Mucosa of rectum (tissue), 2 donors: ENCODE measurements at regions not wholly inside any gene's neighbourhood (a gene's known extent, or its start where the extent isn't known, plus 50 kb on each side); places are given as distances from the start of the nearest gene placed in this dataset.

ENCODE experiments used
- H3K27ac ChIP-seq, 2 donors: one replicate each; pipeline ENCODE4 v1.7.0; 2013; ENCODE audit warnings: inconsistent platforms in 2 of 2, low read depth in 2 of 2, low read length in 2 of 2
- H3K27me3 ChIP-seq, 2 donors: one replicate each; pipeline ENCODE4 v1.7.0; 2013; ENCODE audit warnings: low read length in 2 of 2; ENCODE audit not compliant: control insufficient read depth in 2 of 2, insufficient read depth in 2 of 2
- H3K36me3 ChIP-seq, 2 donors: one replicate each; pipeline ENCODE4 v1.7.0; 2013; ENCODE audit warnings: low read length in 2 of 2; ENCODE audit not compliant: control insufficient read depth in 2 of 2, insufficient read depth in 2 of 2
- H3K4me1 ChIP-seq, 2 donors: one replicate each; pipeline ENCODE4 v1.7.0; 2013; ENCODE audit warnings: low read length in 2 of 2, mild to moderate bottlenecking in 1 of 2; ENCODE audit not compliant: control insufficient read depth in 2 of 2, insufficient read depth in 2 of 2
- H3K4me3 ChIP-seq, 2 donors: one replicate each; pipeline ENCODE4 v1.7.0; 2013; ENCODE audit warnings: low read length in 2 of 2
- H3K9ac ChIP-seq, 2 donors: one replicate each; pipeline ENCODE4 v1.7.0; 2013; ENCODE audit warnings: low read length in 2 of 2, low read depth in 1 of 2, mild to moderate bottlenecking in 1 of 2
- H3K9me3 ChIP-seq, 2 donors: one replicate each; pipeline ENCODE4 v1.7.0; 2013; ENCODE audit warnings: low read length in 2 of 2; ENCODE audit not compliant: control insufficient read depth in 2 of 2
- donor health status: healthy.
- donor health status: Normal muscosa, but diverticular disease.

- Histone ChIP-seq H3K9me3 (no peaks in the 10 kb centered on the region), H3K27ac (no peak overlapping the region), H3K27me3 (no peaks in the 10 kb centered on the region), H3K36me3 (no peaks in the 10 kb centered on the region), H3K4me3 (no peak overlapping the region), H3K4me1 (peaks cover 7 to 11% of the 10 kb centered on the region in 2 donors), H3K9ac (no peak overlapping the region)
Measured at GRCh38 chr17:55959756-55960155, 193.5 kb upstream of the ANKFN1 start.

DNA sequence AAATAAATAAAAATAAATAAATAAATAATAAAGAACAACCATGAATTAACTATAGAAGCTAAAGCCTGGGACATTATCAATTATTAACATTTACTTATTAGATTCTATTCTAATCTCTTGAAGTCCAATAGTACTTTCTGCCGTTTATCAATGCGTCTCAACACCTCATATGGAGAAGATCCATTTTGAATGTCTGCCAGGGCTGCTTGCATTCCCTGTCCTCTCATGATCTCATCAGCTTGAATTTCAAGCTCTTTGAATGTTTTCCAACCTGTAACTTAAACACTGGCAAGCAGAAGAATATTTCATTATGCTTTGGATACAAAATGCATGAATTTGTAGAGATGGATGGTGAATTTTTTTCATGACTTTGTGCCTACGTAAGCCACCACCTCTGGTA lies 191.9 kb upstream of the ANKFN1 start:
- Histone ChIP-seq H3K27me3 (no peaks in the 10 kb centered on the region), H3K27ac (no peak overlapping the region), H3K36me3 (no peaks in the 10 kb centered on the region), H3K9ac (no peak overlapping the region), H3K4me1 (peaks cover 7 to 11% of the 10 kb centered on the region in 2 donors), H3K9me3 (no peaks in the 10 kb centered on the region), H3K4me3 (no peak overlapping the region)

- Histone ChIP-seq H3K36me3 (no peaks in the 10 kb centered on the region), H3K9me3 (no peaks in the 10 kb centered on the region), H3K4me1 (peaks cover 7 to 11% of the 10 kb centered on the region in 2 donors), H3K27me3 (no peaks in the 10 kb centered on the region), H3K27ac (peak overlapping the region; percentile 69), H3K9ac (no peak overlapping the region), H3K4me3 (no peak overlapping the region)
Measured at GRCh38 chr17:55962951-55963401, 190.3 kb upstream of the ANKFN1 start.

DNA sequence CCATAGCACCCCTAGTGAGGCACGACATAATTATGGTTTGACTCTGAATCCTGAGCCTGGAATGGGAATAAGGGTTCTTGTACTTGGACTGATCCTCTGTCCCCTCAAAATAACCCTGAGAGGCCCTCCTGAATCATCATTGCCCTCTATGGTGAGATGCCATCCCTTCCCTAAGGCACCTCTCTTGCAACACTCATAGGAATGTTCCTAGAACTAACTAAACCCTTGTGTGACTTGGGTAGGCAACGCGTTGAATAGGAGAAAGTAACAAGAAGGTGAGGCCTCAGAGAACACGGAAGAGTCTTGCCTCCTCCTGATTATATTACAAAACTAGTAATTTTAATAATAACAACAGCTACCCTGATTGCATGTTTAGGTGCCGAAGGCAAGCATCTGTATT lies 189.1 kb upstream of the ANKFN1 start:
- Histone ChIP-seq H3K9me3 (no peaks in the 10 kb centered on the region), H3K27me3 (no peaks in the 10 kb centered on the region), H3K9ac (no peak overlapping the region), H3K4me1 (peaks cover 7 to 11% of the 10 kb centered on the region in 2 donors), H3K36me3 (no peaks in the 10 kb centered on the region), H3K27ac (no peak overlapping the region), H3K4me3 (no peak overlapping the region)

DNA sequence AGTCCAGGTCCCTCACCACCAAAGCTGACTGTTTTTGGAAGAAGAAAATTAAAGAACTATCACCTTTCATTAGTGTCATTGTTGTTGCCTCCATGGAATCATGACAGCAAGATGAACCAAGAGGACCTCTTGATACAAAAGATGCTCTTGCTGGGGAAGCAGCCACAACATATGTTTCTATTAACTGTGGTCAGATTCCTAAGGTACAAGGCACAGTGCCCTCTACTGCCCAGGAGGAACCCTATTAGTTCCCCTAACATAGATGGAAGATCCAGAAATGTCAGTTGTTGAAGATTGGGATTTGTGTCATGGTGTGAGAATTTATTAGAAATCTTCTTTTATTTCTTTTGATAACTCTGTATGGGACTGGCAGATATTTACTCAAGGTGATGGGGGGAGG lies 188.2 kb upstream of the ANKFN1 start:
- Histone ChIP-seq H3K36me3 (no peaks in the 10 kb centered on the region), H3K4me3 (no peak overlapping the region), H3K27me3 (no peaks in the 10 kb centered on the region), H3K4me1 (peaks cover 7 to 11% of the 10 kb centered on the region in 2 donors), H3K27ac (no peak overlapping the region), H3K9me3 (no peaks in the 10 kb centered on the region), H3K9ac (no peak overlapping the region)

- no peak overlapping the region for H3K9ac ChIP-seq
Measured at GRCh38 chr17:55969562-55970324, 183.5 kb upstream of the ANKFN1 start.

DNA sequence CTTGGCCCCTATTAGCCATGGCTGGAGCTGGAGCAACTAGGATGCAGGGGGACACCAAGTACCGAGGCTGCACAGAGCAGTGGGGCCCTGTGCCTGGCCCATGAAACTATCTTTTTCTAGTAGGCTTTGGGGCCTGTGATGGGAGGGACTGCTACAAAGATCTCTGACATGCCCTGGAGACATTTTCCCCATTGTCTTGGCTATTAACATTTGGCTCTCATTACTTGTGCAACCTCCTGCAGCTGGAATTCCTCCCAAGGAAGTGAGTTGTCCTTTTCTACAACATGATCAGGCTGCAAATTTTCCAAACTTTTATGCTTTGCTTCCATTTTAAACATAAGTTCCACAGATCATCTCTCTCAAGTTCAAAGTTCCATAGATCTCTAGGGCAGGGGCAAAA lies 174.7 kb upstream of the ANKFN1 start:
- H3K27ac ChIP-seq = no peak overlapping the region
- no peaks in the 10 kb centered on the region for H3K4me1 ChIP-seq
- no peaks in the 10 kb centered on the region for H3K27me3 ChIP-seq
- no peaks in the 10 kb centered on the region for H3K9me3 ChIP-seq
- H3K4me3 ChIP-seq = no peak overlapping the region
- H3K9ac ChIP-seq = no peak overlapping the region
- no peaks in the 10 kb centered on the region for H3K36me3 ChIP-seq

More at GRCh38 chr17:55969562-55970324, 183.5 kb upstream of the ANKFN1 start:
- no peaks in the 10 kb centered on the region for H3K27me3 ChIP-seq
- H3K4me1 ChIP-seq = no peaks in the 10 kb centered on the region
- H3K9me3 ChIP-seq = no peaks in the 10 kb centered on the region
- no peak overlapping the region for H3K27ac ChIP-seq
- no peak overlapping the region for H3K4me3 ChIP-seq
- no peaks in the 10 kb centered on the region for H3K36me3 ChIP-seq

DNA sequence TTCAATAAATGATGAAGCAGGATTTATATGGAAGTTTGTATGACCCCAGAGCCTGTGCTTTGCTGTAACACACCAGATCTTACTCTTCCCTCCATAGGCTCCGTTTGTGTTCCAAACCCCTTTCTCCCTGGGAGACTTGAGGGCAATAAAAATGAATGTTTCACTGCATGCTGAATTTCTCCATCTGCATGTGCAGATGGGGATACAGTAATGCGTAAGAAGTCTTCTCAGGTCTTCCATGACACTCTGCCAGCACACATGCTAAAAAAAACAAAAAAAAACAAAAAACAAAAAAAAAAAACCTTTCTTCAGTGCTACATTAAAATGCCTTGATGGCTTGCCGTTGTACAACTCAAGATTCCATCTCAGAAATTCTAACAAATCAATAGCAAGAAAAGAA lies 170.2 kb upstream of the ANKFN1 start:
- Histone ChIP-seq H3K4me1 (no peaks in the 10 kb centered on the region), H3K9me3 (no peaks in the 10 kb centered on the region), H3K9ac (no peak overlapping the region), H3K27ac (no peak overlapping the region), H3K4me3 (no peak overlapping the region), H3K27me3 (no peaks in the 10 kb centered on the region), H3K36me3 (no peaks in the 10 kb centered on the region)

GRCh38 chr17:55986817-55987216 lies 166.5 kb upstream of the ANKFN1 start:
- no peaks in the 10 kb centered on the region for H3K36me3 ChIP-seq
- H3K27me3 ChIP-seq = no peaks in the 10 kb centered on the region
- H3K9ac ChIP-seq = no peak overlapping the region
- no peaks in the 10 kb centered on the region for H3K9me3 ChIP-seq
- no peak overlapping the region for H3K27ac ChIP-seq
- no peaks in the 10 kb centered on the region for H3K4me1 ChIP-seq
- no peak overlapping the region for H3K4me3 ChIP-seq

DNA sequence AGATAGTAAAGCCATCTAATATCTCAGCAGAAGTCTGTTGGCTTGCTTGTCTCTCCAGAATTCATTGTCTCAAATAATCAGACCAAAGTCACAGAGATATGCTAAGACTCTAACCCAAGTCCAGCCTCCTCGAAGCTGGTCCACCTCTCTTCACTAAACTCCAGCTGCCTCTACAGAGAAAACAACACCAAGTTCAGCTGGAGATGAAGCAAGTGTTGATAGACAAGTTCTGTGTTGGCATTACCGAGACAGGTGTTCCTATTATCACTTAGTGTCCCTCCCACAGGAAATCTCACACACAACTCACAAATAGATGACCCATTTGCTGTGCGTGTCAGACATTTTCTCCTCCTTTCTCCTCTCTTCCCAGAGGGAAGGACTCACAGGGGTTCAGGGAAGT lies 164.4 kb upstream of the ANKFN1 start:
- no peaks in the 10 kb centered on the region for H3K9me3 ChIP-seq
- H3K9ac ChIP-seq = no peak overlapping the region
- no peak overlapping the region for H3K4me3 ChIP-seq
- H3K36me3 ChIP-seq = no peaks in the 10 kb centered on the region
- H3K4me1 ChIP-seq = no peaks in the 10 kb centered on the region
- H3K27ac ChIP-seq = no peak overlapping the region
- no peaks in the 10 kb centered on the region for H3K27me3 ChIP-seq
